ENCODE measurements at regions not wholly inside any gene's neighbourhood (a gene's known extent, or its start where the extent isn't known, plus 50 kb on each side); places are given as distances from the start of the nearest gene placed in this dataset.

GRCh38 chr20:12079490-12079889, 161.8 kb downstream of the BTBD3 start (continued):
- TF ChIP-seq ZNF354C (tag by site-specific recombination; IDR thresholded peaks at IDR 0.05; ENCODE audit: borderline replicate concordance, low read depth): no peak
- TF ChIP-seq ZNF530 (tag by site-specific recombination; IDR thresholded peaks at IDR 0.05; ENCODE audit: low read depth): no peak
- TF ChIP-seq ZNF600 (tag by site-specific recombination; IDR thresholded peaks at IDR 0.05): no peak

DNA sequence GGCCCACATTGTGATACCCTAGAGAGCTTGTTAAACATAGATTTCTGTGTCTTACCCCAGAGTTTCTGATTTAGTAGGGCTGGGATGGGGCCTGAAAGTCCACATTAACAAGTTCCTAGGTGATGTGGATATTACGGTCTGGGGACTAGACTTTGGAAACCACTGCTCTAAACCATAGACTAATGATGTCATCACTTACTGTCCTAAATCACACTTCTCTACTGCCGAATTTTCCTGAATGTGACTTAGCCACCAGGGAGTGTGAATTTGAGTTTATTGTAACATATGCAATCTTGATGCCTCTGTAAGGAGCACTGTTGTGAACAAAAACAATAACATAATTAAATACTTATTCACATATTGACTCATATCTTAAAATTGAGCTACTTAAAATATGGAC, 165.6 kb downstream of the BTBD3 start:
- no peaks in the 10 kb centered on the region for H3K9me3 ChIP-seq (ENCODE audit: control insufficient read depth, insufficient read depth, low read depth, low read length)
- peak; percentile 42; the same call in 1 of the 2 replicates for TF ChIP-seq ATF2 (tag by site-specific recombination; IDR thresholded peaks at IDR 0.05; ENCODE audit: low read depth)
- TF ChIP-seq, protein P1, sequence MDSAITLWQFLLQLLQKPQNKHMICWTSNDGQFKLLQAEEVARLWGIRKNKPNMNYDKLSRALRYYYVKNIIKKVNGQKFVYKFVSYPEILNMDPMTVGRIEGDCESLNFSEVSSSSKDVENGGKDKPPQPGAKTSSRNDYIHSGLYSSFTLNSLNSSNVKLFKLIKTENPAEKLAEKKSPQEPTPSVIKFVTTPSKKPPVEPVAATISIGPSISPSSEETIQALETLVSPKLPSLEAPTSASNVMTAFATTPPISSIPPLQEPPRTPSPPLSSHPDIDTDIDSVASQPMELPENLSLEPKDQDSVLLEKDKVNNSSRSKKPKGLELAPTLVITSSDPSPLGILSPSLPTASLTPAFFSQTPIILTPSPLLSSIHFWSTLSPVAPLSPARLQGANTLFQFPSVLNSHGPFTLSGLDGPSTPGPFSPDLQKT (IDR thresholded peaks at IDR 0.05; ENCODE audit: borderline replicate concordance, low read depth, low read length): no peak

DNA sequence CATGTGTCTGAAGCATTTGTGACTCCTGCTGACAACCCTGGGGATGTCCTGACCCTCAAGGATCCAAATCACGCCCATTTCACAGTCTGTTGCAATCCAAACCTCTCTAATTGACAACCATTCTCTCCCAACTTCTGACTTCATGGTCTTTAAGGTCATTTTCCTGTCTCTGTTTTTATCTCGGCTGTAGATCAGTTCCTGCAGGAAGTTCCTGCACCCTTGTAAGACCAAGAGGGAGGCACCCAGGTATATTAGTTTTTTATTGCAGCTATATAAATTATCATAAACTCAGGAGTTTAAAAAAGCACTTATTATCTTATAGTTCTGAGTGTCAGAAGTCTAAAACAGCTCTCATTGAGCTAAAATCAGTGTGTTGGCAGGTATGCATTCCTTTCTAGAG, 166.8 kb downstream of the BTBD3 start:
- TF ChIP-seq ZNF561 (tag by site-specific recombination; IDR thresholded peaks at IDR 0.05; ENCODE audit: borderline replicate concordance) (no peak), OSR2 (tag by site-specific recombination; IDR thresholded peaks at IDR 0.05) (no peak), PRDM6 (tag by site-specific recombination; IDR thresholded peaks at IDR 0.05) (no peak), ZNF660 (tag by site-specific recombination; IDR thresholded peaks at IDR 0.05) (no peak), ZNF223 (tag by site-specific recombination; IDR thresholded peaks at IDR 0.05) (no peak), TRIM28 (IDR thresholded peaks at IDR 0.05; ENCODE audit: borderline replicate concordance, low read length) (no peak), ZFP37 (tag by site-specific recombination; IDR thresholded peaks at IDR 0.05) (no peak), BCL11B (tag by site-specific recombination; IDR thresholded peaks at IDR 0.05; ENCODE audit: low read depth) (no peak)
- TF ChIP-seq, protein P2, sequence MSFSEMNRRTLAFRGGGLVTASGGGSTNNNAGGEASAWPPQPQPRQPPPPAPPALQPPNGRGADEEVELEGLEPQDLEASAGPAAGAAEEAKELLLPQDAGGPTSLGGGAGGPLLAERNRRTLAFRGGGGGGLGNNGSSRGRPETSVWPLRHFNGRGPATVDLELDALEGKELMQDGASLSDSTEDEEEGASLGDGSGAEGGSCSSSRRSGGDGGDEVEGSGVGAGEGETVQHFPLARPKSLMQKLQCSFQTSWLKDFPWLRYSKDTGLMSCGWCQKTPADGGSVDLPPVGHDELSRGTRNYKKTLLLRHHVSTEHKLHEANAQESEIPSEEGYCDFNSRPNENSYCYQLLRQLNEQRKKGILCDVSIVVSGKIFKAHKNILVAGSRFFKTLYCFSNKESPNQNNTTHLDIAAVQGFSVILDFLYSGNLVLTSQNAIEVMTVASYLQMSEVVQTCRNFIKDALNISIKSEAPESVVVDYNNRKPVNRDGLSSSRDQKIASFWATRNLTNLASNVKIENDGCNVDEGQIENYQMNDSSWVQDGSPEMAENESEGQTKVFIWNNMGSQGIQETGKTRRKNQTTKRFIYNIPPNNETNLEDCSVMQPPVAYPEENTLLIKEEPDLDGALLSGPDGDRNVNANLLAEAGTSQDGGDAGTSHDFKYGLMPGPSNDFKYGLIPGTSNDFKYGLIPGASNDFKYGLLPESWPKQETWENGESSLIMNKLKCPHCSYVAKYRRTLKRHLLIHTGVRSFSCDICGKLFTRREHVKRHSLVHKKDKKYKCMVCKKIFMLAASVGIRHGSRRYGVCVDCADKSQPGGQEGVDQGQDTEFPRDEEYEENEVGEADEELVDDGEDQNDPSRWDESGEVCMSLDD (tag by site-specific recombination; IDR thresholded peaks at IDR 0.05): no peak
- TF ChIP-seq, protein P3, sequence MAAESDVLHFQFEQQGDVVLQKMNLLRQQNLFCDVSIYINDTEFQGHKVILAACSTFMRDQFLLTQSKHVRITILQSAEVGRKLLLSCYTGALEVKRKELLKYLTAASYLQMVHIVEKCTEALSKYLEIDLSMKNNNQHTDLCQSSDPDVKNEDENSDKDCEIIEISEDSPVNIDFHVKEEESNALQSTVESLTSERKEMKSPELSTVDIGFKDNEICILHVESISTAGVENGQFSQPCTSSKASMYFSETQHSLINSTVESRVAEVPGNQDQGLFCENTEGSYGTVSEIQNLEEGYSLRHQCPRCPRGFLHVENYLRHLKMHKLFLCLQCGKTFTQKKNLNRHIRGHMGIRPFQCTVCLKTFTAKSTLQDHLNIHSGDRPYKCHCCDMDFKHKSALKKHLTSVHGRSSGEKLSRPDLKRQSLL (tag by site-specific recombination; IDR thresholded peaks at IDR 0.05): no peak
- TF ChIP-seq, protein P4, sequence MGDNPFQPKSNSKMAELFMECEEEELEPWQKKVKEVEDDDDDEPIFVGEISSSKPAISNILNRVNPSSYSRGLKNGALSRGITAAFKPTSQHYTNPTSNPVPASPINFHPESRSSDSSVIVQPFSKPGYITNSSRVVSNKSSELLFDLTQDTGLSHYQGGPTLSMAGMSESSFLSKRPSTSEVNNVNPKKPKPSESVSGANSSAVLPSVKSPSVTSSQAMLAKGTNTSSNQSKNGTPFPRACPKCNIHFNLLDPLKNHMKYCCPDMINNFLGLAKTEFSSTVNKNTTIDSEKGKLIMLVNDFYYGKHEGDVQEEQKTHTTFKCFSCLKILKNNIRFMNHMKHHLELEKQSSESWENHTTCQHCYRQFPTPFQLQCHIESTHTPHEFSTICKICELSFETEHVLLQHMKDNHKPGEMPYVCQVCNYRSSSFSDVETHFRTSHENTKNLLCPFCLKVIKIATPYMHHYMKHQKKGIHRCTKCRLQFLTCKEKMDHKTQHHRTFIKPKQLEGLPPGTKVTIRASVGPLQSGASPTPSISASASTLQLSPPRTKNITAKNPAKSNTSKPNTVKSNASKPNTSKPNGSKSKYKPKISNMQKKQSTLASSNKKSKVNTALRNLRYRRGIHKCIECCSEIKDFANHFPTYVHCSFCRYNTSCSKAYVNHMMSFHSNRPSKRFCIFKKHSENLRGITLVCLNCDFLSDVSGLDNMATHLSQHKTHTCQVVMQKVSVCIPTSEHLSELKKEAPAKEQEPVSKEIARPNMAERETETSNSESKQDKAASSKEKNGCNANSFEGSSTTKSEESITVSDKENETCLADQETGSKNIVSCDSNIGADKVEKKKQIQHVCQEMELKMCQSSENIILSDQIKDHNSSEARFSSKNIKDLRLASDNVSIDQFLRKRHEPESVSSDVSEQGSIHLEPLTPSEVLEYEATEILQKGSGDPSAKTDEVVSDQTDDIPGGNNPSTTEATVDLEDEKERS (tag by site-specific recombination; IDR thresholded peaks at IDR 0.05): no peak
- Histone ChIP-seq H3K36me3 (ENCODE audit: control insufficient read depth in 2 of 2, insufficient read depth in 1 of 2, low read length in 2 of 2) (no peaks in the 10 kb centered on the region), H3K9me3 (ENCODE audit: control insufficient read depth, insufficient read depth, low read depth, low read length) (no peaks in the 10 kb centered on the region), H3K4me1 (ENCODE audit: control insufficient read depth, insufficient read depth, low read length) (no peaks in the 10 kb centered on the region), H3K4me3 (ENCODE audit: low read depth, low read length) (no peak overlapping the region), H3K27ac (ENCODE audit: extremely low read depth, low read depth, low read length) (no peak overlapping the region)
- POLR2A ChIA-PET: no interaction called here
- CTCF ChIA-PET: interaction anchor here (0.6 kb wide), 1 partner anchor 148 kb away, joined by 3 read pairs; no protein-coding TSS in a partner anchor

More for the DNA sequence above, 165.6 kb downstream of the BTBD3 start:
- CTCF ChIA-PET: interaction anchor here (0.6 kb wide), 1 partner anchor 494 kb away, joined by 4 read pairs; no protein-coding TSS in a partner anchor
- Histone ChIP-seq H3K4me1 (ENCODE audit: control insufficient read depth, insufficient read depth, low read length) (no peaks in the 10 kb centered on the region), H3K27ac (ENCODE audit: extremely low read depth, low read depth, low read length) (no peak overlapping the region), H3K4me3 (ENCODE audit: low read depth, low read length) (no peak overlapping the region), H3K36me3 (ENCODE audit: control insufficient read depth in 2 of 2, insufficient read depth in 1 of 2, low read length in 2 of 2) (no peaks in the 10 kb centered on the region)
- POLR2A ChIA-PET: no interaction called here
